Left forelimb (tissue), 1 donor: ENCODE measurements at regions not wholly inside any gene's neighbourhood (a gene's known extent, or its start where the extent isn't known, plus 50 kb on each side); places are given as distances from the start of the nearest gene placed in this dataset.
"Not testable (repeated sequence)": the region's sequence is repeated elsewhere in the genome, so short reads cannot be mapped to it uniquely, and the experiment has no call there.

ENCODE experiments used
- DNase-seq: peaks from one replicate; pipeline ENCODE4 v3.0.0-alpha.2; 2018; ENCODE audit warnings: low spot score

- DNase-seq, result no peak
Measured at GRCh38 chr5:4570047-4570995, 569.8 kb upstream of the ADAMTS16 start.

GRCh38 chr5:4571248-4571948 is 568.7 kb upstream of the ADAMTS16 start:
- DNase-seq, result no peak

- DNase-seq, result no peak
Measured at GRCh38 chr5:4572311-4573100, 567.6 kb upstream of the ADAMTS16 start.

- DNase-seq, result no peak
Measured at GRCh38 chr5:4575608-4576007, 564.5 kb upstream of the ADAMTS16 start.

GRCh38 chr5:4576161-4576748 is 563.9 kb upstream of the ADAMTS16 start:
- DNase-seq, result no peak

- DNase-seq, result no peak
Measured at GRCh38 chr5:4576908-4577307, 563.2 kb upstream of the ADAMTS16 start.

- DNase-seq, result no peak
Measured at GRCh38 chr5:4579679-4580078, 560.5 kb upstream of the ADAMTS16 start.

- no peak for DNase-seq
Measured at GRCh38 chr5:4580772-4581171, 559.4 kb upstream of the ADAMTS16 start.

- no peak for DNase-seq
Measured at GRCh38 chr5:4581289-4581688, 558.8 kb upstream of the ADAMTS16 start.

GRCh38 chr5:4584982-4585381 is 555.1 kb upstream of the ADAMTS16 start:
- DNase-seq, result no peak

GRCh38 chr5:4613440-4613839 is 526.7 kb upstream of the ADAMTS16 start:
- no peak for DNase-seq

- no peak for DNase-seq
Measured at GRCh38 chr5:4614088-4614487, 526.0 kb upstream of the ADAMTS16 start.

GRCh38 chr5:4615369-4615768 is 524.8 kb upstream of the ADAMTS16 start:
- not testable (repeated sequence) for DNase-seq

GRCh38 chr5:4625206-4625896 is 514.8 kb upstream of the ADAMTS16 start:
- no peak for DNase-seq

- DNase-seq, result no peak
Measured at GRCh38 chr5:4627131-4627530, 513.0 kb upstream of the ADAMTS16 start.

- no peak for DNase-seq
Measured at GRCh38 chr5:4627929-4628328, 512.2 kb upstream of the ADAMTS16 start.

GRCh38 chr5:4628645-4629385 is 511.3 kb upstream of the ADAMTS16 start:
- DNase-seq, result no peak

GRCh38 chr5:4630031-4630430 is 510.1 kb upstream of the ADAMTS16 start:
- DNase-seq, result no peak

- no peak for DNase-seq
Measured at GRCh38 chr5:4634342-4634741, 505.8 kb upstream of the ADAMTS16 start.

- no peak for DNase-seq
Measured at GRCh38 chr5:4636378-4636777, 503.8 kb upstream of the ADAMTS16 start.

- no peak for DNase-seq
Measured at GRCh38 chr5:4639946-4640345, 500.2 kb upstream of the ADAMTS16 start.
